ENCODE measurements at regions not wholly inside any gene's neighbourhood (a gene's known extent, or its start where the extent isn't known, plus 50 kb on each side); places are given as distances from the start of the nearest gene placed in this dataset.

- Histone ChIP-seq H3K36me3 (no peaks in the 10 kb centered on the region), H3K9me3 (replicated peaks) (peaks cover 12% of the 10 kb centered on the region), H3K27ac (replicated peaks) (no peak overlapping the region), H3K4me3 (no peak overlapping the region), H3K4me1 (no peaks in the 10 kb centered on the region), H3K27me3 (ENCODE audit: low read depth) (no peaks in the 10 kb centered on the region)
- intact Hi-C loops (cut with micrococcal nuclease): no loop called here
- no peak for DNase-seq
- TF ChIP-seq CTCF (IDR thresholded peaks at IDR 0.05; ENCODE audit: borderline replicate concordance): peak; percentile 25
These were observed 195.2 kb upstream of the DPPA4 start for GRCh38 chr3:109532257-109533216.

GRCh38 chr3:109545746-109546145 lies 208.4 kb upstream of the DPPA4 start:
- Histone ChIP-seq H3K27ac (replicated peaks) (no peak overlapping the region), H3K4me3 (no peak overlapping the region), H3K36me3 (no peaks in the 10 kb centered on the region), H3K4me1 (no peaks in the 10 kb centered on the region), H3K9me3 (replicated peaks) (peaks cover 37% of the 10 kb centered on the region), H3K27me3 (ENCODE audit: low read depth) (no peaks in the 10 kb centered on the region)
- no peak for DNase-seq
- TF ChIP-seq CTCF (IDR thresholded peaks at IDR 0.05; ENCODE audit: borderline replicate concordance): no peak
- intact Hi-C loops (cut with micrococcal nuclease): no loop called here

GRCh38 chr3:109548192-109548938 lies 211.0 kb upstream of the DPPA4 start:
- no peak for DNase-seq
- no peak overlapping the region for H3K4me3 ChIP-seq
- intact Hi-C loops (cut with micrococcal nuclease): no loop called here
- no peaks in the 10 kb centered on the region for H3K4me1 ChIP-seq
- H3K27me3 ChIP-seq (ENCODE audit: low read depth): no peaks in the 10 kb centered on the region
- no peak overlapping the region for H3K27ac ChIP-seq (replicated peaks)
- H3K36me3 ChIP-seq: no peaks in the 10 kb centered on the region
- TF ChIP-seq CTCF (IDR thresholded peaks at IDR 0.05; ENCODE audit: borderline replicate concordance): no peak
- peaks cover 27% of the 10 kb centered on the region for H3K9me3 ChIP-seq (replicated peaks)

- Histone ChIP-seq H3K4me1 (no peaks in the 10 kb centered on the region), H3K4me3 (no peak overlapping the region), H3K27ac (replicated peaks) (no peak overlapping the region), H3K27me3 (ENCODE audit: low read depth) (no peaks in the 10 kb centered on the region), H3K9me3 (replicated peaks) (peaks cover 40% of the 10 kb centered on the region), H3K36me3 (no peaks in the 10 kb centered on the region)
- DNase-seq: no peak
- intact Hi-C loops (cut with micrococcal nuclease): no loop called here
- no peak for TF ChIP-seq CTCF (IDR thresholded peaks at IDR 0.05; ENCODE audit: borderline replicate concordance)
These were observed 216.4 kb upstream of the DPPA4 start for GRCh38 chr3:109553591-109554371.

- no peak overlapping the region for H3K4me3 ChIP-seq
- no peak for DNase-seq
- no peak overlapping the region for H3K27ac ChIP-seq (replicated peaks)
- intact Hi-C loops (cut with micrococcal nuclease): no loop called here
- H3K9me3 ChIP-seq (replicated peaks): peaks cover 66% of the 10 kb centered on the region
- no peaks in the 10 kb centered on the region for H3K36me3 ChIP-seq
- no peaks in the 10 kb centered on the region for H3K27me3 ChIP-seq (ENCODE audit: low read depth)
- no peak for TF ChIP-seq CTCF (IDR thresholded peaks at IDR 0.05; ENCODE audit: borderline replicate concordance)
- H3K4me1 ChIP-seq: no peaks in the 10 kb centered on the region
These were observed 222.0 kb upstream of the DPPA4 start for GRCh38 chr3:109559389-109559788.
